Pulmonary artery endothelial cell (primary cell): ENCODE measurements at regions not wholly inside any gene's neighbourhood (a gene's known extent, or its start where the extent isn't known, plus 50 kb on each side); places are given as distances from the start of the nearest gene placed in this dataset.
"Not testable (repeated sequence)": the region's sequence is repeated elsewhere in the genome, so short reads cannot be mapped to it uniquely, and the experiment has no call there.

Experiments used
- DNase-seq: peaks from one replicate; pipeline ENCODE4 v3.0.0-alpha.2; 2011; ENCODE audit warnings: low read depth, low spot score

DNA sequence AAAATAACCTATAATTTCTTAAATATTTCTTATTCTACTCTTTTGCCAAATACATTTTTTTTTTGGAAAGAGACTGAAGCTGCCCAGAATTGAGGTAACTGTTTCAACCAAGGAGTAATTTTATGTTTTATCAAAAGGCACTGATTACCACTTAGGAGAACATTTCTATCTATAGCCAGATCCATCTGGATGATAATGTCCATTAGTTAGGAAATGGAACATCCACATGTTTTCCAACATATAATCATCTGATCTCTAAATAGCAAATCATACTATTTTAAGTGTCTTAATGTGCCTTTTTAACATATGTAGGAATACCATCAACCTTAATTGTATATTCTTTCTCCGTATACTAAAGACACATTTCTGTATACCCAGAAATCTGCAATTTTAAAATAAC is 1068.9 kb downstream of the NXPH1 start:
- no peak for DNase-seq

DNA sequence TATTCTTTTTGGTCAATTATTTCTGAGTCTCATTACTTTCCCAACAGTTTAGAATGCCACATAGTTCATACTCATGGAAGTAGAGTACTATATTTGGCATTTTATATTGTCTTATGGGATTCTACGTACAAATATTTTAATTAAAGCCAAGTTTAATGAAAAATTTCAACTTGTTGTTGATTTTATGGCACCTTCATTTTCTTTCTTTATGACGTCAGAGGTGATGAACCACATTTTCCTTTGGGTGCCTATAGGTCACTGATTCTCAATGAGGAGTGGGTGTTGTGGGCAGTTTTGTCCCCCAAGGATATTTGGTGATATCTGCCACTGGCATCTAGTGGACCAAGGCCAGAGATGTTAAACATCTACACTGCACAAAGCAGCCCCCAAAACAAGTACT is 1071.3 kb downstream of the NXPH1 start:
- DNase-seq: no peak

DNA sequence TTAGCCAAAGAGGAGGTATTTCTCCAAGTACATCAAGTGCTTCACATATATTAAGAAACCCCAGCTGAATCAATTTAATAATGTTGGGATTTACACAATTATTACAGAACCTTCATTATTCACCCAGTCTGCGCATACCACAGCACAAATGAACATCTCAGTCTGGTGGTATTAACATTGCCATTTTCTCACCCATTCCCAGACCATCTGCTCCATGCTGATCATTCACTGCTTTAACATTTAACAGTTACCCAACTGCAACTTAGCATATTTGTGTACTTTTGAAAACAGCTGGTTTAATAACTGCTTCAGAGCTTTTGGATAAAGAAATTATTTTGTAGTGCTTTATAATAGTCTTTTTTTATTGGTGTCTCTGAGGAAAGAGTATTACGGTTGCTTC is 1072.1 kb downstream of the NXPH1 start:
- DNase-seq: no peak

DNA sequence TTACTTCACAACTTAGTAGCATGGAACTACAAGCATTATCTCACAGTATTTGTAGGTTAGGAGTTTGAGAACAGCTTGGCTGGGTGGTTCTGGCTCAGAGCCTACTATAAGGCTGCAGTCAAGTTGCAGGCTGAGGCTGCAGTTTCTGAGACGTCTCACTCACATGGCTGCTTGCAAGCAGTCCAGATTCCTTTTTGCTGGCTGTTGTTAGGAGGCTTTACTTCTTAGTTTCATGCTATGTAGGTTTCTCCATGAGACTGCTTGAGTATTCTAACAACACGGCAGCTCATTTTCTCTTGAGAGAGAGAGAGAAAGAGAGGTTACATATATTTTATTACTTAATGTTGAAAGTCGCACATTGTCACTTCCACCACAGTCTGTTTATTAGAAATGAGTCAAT is 1073.9 kb downstream of the NXPH1 start:
- no peak for DNase-seq

DNA sequence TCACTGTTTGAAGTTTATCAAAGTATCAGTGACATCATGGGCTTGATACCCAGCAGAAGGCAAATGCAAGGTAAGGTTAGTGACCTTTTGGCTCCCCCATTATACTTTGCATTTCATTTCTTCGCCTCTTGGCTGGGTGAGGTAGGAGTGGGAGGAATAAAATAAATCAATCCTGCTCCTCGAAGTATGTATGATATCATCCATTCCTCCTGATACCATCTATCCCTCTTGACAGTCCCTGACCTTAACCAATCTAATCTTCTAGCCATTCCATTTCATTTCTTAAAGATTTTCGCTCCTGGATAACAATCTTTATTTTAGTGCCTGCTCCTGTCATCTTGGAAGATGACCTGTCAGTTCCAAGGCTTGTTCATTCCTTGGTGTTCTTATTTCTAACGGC is 1083.3 kb downstream of the NXPH1 start:
- no peak for DNase-seq

DNA sequence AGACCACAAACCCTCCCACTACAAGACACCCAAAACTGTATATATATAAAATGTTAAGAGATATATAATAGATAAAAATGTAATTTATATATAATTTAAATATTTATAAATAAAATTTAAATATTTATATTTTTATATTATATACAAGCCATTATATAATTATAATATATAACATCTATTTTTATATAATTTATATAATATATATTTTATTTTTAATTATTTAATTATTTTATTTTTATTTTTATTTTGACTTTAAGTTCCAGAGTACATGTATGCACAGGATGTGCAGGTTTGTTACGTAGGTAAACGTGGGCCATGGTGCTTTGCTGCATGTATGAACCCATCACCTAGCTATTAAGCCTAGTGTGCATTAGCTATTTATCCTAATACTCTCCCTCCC is 1090.2 kb downstream of the NXPH1 start:
- no peak for DNase-seq

DNA sequence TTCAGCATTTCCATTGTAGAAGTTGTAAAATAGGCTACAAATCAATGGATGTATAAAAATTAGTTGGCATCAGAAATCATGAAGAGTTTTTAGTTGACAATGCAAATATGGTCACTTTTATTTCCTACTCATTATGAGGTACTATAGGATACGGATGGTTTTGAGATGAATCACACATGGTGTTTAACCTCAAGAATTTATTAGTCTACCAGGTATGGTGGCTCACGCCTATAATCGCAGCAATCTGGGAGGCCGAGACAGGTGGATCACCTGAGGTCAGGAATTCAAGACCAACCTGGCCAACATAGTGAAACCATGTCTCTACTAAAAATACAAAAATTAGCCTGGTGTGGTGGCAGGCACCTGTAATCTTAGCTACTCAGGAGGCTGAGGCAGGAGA is 1119.0 kb downstream of the NXPH1 start:
- not testable (repeated sequence) for DNase-seq

DNA sequence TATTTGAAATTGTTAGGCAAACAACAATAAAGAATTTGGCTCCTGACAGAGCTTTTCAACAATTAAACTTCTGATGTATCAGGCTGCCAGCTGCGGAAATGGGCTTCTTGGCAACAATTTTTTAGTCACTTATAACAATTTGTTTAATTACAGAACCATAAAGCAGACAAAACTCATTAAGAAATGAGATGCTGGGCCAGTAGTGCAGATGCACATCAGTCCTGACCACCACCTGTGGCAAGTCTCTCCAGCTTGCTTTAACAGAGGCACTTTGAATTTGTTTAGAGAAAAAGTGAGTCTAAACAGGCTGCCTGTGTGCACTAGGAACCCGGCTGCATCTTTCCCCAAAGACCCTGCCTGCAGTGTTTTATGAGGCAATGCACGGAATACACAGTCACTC is 1124.4 kb downstream of the NXPH1 start:
- no peak for DNase-seq

DNA sequence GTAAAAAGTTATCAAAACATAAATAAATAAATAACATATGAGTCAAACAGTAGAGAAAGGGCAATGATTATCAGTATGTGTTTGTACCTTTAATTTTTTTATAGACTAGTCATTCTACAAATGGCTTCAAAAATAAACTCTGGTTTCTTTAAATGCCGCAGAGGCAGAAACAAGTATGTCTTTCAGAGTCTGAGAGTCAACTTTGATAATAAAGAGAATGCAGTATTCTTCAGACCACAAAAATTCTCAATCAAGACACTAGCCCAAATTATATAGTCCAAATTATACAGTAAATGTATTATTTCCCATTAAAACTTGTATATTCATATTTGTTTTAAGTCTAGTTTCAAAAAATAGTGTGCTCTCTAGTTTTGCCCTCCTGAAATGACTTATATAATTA is 1142.3 kb downstream of the NXPH1 start:
- DNase-seq: no peak

DNA sequence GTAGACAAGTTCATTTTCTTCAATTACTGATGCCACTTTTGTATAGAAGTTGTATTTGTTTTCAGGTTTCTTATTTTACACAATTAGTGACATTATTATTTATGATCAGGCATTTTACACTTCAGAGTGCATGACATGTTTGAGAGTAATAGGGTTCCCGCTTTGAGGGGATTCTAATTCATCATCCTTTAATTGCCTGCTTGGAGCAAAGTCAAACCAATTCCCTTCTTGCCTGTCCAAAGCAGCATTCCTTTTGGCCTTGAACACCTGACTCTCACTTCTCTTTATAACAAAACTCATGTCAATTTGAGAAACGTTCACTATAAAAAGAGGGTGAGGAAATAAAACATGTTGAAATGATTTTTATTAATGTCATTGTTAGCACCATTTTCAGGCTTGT is 1149.4 kb downstream of the NXPH1 start:
- DNase-seq: no peak

DNA sequence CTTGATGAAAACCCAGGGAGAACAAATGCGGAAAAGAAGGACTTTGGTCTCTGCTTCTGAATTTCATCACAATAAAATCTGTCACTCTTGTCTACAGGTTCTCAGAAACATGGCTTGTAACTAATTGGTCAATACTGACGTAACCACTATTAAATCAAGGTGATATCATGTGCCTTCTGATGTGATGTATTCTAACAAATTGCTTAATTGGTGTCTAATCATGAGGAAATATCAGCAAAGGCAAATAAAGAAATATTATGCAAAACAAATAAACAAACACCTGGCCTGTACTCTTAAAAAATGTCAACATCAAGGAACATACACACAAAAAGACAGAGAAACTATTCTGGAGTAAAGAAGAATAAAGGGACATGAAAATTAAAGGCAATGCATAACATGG is 1165.0 kb downstream of the NXPH1 start:
- no peak for DNase-seq

DNA sequence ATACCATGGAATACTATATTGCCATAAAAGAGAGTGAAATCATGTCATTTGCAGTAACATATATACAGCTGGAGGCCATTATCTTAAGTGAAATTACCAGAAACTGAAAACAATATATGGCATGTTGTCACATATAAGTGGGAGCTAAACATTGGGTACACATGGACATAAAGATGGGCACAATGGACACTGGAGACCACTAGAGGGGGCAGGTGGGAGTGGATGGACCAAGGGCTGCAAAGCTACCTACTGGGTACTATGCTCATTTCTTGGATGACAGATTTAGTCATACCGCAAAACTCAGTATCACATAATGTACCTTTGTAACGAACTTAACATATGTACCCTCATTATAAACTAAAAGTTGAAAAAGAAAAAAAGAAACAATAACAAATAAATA is 1167.6 kb downstream of the NXPH1 start:
- no peak for DNase-seq

DNA sequence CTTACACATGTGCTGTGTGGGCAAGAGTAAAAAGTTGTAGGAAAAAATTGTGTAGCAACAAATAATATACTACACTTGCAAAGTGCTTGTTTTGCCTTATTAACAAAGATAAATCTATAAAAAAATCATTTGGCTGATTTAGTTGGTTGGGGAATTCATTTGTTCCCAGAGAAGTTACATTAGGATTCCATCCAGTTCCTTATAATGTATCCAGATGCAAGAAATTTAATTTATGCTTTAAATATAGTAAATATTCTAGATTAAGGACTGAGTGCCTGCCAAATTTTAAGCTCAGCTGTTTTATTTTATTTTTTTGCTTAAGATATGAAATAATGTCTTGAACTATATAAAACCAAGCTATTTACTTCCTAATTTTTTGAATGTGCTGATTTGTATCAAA is 1169.9 kb downstream of the NXPH1 start:
- no peak for DNase-seq

DNA sequence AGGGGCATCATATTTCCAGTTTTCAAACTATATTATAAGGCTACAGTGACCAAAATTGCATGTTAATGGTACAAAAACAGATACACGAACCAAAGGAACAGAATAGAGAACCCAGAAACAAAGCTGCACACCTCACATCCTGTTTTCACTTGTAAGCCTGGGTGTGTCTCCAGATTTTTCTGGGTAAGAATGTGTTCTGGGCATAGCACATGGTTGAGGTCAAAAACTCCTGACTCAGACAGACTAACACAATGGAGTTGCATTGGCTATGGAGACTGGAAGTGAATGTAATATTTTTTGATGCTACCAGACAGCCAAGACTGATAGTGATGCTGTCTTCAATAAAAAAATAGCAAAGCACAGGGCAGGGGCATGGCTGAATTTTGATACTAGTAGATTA is 1175.2 kb downstream of the NXPH1 start:
- no peak for DNase-seq

DNA sequence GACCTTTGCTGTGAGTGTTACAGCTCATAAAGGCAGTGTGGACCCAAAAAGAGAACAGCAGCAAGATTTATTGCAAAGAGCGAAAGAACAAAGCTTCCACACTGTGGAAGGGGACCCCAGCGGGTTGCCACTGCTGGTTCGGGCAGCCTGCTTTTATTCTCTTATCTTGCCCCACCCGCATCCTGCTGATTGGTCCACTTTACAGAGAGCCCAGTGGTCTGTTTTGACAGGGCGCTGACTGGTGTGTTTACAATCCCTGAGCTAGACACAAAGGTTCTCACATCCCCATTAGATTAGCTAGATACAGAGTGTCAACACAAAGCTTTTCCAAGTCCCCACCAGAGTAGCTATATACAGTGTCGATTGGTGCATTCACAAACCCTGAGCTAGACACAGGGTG is 1187.5 kb downstream of the NXPH1 start:
- DNase-seq: not testable (repeated sequence)

DNA sequence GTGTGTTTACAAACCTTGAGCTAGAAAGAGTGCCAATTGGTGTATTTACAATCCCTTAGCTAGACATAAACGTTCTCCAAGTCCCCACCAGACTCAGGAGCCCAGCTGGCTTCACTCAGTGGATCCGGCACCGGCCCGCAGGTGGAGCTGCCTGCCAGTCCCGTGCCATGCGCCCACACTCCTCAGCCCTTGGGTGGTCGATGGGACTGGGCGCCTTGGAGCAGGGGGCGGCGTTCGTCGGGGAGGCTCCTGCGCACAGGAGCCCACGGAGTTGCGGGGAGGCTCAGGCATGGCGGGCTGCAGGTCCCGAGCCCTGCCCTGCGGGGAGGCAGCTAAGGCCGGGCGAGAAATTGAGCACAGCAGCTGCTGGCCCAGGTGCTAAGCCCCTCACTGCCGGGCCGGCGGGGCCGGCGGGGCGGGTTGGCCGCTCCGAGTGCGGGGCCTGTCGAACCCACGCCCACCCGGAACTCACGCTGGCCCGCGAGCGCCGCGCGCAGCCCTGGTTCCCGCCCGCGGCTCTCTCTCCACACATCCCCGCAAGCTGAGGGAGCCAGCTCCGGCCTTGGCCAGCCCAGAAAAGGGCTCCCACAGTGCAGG is 1188.0 kb downstream of the NXPH1 start:
- DNase-seq: not testable (repeated sequence)

DNA sequence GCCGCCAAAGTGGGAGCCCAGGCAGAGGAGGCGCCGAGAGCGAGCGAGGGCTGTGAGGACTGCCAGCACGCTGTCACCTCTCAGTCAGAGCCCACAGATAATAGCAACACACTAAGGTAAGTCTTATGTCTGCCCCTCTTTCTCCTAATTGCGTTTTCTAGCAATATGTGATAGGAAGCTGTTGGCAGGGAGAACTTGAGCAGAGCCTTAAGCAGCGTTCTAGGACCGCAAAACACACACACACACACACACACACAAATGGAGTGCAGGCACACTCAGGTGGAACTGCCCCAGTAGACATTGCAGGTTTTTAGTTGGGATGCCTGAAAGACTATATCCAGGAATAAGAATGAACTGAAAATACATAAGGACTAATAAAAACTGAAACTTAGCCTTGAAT is 1188.5 kb downstream of the NXPH1 start:
- DNase-seq: no peak

DNA sequence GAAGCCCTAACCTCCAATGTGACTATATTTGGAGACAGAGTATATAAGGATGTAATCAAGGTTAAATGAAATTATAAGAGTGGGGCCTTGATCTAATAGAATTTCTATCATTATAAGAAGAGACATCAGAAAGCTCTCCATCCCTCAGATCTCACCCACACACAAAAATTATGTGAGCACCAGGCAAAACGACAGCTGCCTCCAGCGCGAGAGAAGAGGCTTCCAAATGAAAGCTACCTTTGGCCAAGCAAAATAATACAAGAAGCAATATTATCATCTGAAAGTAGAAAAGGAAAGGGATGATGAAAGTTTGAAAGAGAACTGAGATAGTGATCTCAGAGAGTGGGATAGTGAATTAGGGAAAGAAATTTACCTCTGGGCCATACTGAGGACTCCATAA is 1192.5 kb downstream of the NXPH1 start:
- no peak for DNase-seq

DNA sequence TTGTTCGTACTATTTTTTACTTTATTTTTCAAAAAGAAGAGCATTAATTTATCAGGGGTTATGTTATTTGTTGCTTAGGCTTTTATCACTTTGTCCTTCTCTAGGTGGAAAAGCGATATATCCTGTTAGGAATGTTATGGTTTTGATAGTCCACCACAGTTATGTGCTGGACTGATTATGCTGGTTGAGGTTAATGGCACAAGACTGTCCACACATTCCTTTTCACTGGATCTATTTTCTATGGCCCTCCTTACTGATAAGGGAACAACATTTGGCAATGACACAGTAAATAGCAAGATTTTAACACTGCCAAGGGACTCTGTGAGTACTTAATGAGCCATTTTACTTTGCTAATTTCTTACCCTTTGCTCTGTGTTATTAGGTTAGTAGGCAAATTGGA is 1212.3 kb downstream of the NXPH1 start:
- no peak for DNase-seq

DNA sequence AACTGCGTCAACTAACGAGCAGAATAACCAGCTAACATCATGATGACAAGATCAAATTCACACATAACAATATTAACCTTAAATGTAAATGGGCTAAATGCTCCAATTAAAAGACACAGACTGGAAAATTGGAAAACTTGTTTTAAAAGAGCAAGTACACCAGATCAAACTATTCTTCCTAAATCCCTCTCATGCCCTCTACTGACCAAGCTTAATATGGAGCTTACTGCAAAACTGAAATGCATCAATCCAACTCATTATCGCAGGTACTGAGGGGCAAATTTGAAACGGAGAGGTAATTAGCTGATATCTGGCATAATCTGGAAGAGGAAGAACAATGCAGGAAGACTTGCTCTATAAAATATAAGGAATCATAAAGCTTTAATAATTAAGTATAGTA is 1223.8 kb downstream of the NXPH1 start:
- DNase-seq: no peak

DNA sequence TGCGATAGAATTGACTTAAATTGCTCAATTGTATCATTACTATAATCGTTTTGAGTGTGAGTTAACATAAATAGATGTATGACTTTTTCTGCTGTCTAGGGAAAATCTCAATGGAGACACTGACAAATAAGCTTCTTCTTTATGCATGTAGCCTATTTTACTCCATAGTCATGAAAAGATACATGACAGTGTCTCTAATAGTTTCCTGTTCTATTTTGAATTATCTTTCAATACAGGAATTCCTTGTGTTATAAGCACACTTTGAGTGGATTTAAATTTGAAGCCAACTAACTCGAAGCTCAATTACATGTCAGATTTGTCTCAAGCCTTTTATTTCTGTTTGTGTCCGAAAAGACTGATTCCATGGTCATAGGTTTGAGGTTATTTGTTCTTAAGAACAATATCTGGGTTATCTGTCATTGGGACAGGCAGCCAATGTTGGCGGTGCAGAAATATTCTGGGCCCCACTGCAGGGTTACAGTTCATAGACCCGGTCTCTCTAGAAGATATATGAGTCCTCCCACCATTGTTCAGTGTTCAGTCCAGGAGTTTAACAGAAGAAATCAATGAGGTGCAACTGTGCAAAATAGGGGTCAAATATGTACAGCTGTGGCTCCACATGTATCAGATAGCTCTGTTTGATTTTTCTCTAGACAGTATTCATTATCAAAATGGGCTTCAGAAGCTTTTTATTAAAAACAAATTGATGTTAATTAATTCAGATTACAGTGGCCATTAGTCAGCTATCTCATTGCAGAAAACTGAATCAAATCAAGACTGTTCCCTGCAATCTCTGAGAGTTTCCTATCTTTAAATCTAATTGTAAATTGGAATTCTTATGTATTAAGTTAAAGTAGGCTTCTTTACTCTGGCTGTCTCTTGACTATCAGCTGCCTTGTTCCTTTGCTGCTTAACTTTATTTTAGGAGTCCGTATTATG is 1238.8 kb downstream of the NXPH1 start:
- no peak for DNase-seq

DNA sequence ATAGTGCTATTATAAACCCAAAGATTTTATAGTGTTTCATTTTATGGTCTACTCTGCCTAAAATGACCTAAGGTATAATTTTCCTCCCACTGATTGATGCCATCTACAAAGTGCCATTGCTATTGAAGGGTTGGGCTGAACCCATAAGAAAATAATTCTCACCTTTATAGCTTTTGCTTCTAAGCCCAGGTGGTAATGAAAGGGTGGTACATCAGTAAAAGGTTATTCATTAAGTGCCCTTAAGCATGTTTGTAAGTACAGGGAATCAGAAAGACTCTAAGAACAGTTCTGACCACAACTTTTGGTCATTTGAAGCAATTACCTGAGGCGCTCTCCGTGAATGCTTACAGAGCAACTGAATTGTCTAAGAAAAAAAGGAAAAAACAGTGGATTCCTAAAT is 1247.3 kb downstream of the NXPH1 start:
- no peak for DNase-seq

DNA sequence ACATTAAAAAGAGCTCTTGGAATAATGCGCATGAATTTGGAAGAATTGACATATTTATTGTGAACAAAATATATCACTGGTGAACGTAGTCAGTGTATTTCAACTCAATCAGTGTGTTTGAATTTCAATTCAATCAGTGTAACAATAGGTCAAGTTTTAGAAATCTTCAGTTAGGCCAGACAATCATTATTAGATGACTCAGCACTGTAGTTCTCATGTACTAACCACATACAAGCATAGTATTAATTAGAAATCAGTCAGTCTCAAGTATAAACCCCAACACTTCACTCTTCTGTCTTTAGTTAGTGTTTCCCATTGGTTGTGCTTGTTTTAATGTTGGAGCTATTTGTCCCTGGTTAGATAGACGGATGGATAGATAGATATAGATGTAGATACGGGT is 1247.9 kb downstream of the NXPH1 start:
- DNase-seq: no peak
